Astrocyte (in vitro differentiated cells and primary cell): ENCODE measurements at regions not wholly inside any gene's neighbourhood (a gene's known extent, or its start where the extent isn't known, plus 50 kb on each side); places are given as distances from the start of the nearest gene placed in this dataset.

ENCODE experiments used
- DNase-seq: peaks from one replicate; pipeline ENCODE4 v3.0.0-alpha.2; 2010; ENCODE audit warnings: low read depth
- FAIRE-seq: peaks from 2 replicates; lab custom pipeline; 2011; peaks lifted over from hg19 to GRCh38; lab: Jason Lieb, UNC
- H2AFZ ChIP-seq: 2 replicates; pipeline ENCODE4 v1.6.0; 2012; ENCODE audit warnings: low read depth, low read length, inconsistent platforms
- H3K27ac ChIP-seq: 2 replicates; pipeline ENCODE4 v1.5.1; 2011; ENCODE audit warnings: low read depth, low read length, inconsistent platforms
- H3K27me3 ChIP-seq: 2 replicates; pipeline ENCODE4 v1.6.0; 2011; ENCODE audit warnings: low read length, inconsistent platforms; ENCODE audit not compliant: insufficient read depth
- H3K36me3 ChIP-seq: 2 replicates; pipeline ENCODE4 v1.5.1; 2011; ENCODE audit warnings: low read length, inconsistent platforms; ENCODE audit not compliant: insufficient read depth
- H3K4me1 ChIP-seq: 2 replicates; pipeline ENCODE4 v1.5.1; 2011; ENCODE audit warnings: low read length, inconsistent platforms; ENCODE audit not compliant: insufficient read depth
- H3K4me2 ChIP-seq: 2 replicates; pipeline ENCODE4 v1.6.0; 2012; ENCODE audit warnings: low read length, inconsistent platforms
- H3K4me3 ChIP-seq: 2 replicates; pipeline ENCODE4 v1.5.1; 2011; ENCODE audit warnings: low read depth, mild to moderate bottlenecking, low read length, inconsistent platforms; ENCODE audit not compliant: insufficient read depth
- H3K79me2 ChIP-seq: 2 replicates; pipeline ENCODE4 v1.6.0; 2012; ENCODE audit warnings: mild to moderate bottlenecking, low read length, inconsistent platforms; ENCODE audit not compliant: insufficient read depth
- H3K9ac ChIP-seq: 2 replicates; pipeline ENCODE4 v1.6.0; 2012; ENCODE audit warnings: mild to moderate bottlenecking, low read length, inconsistent platforms
- H3K9me3 ChIP-seq: 2 replicates; pipeline ENCODE4 v1.5.1; 2012; ENCODE audit warnings: low read depth, mild to moderate bottlenecking, low read length, inconsistent platforms; ENCODE audit not compliant: insufficient read depth
- H4K20me1 ChIP-seq: 2 replicates; pipeline ENCODE4 v1.6.0; 2012; ENCODE audit warnings: low read length, inconsistent platforms; ENCODE audit not compliant: insufficient read depth
- H3K27ac Mint-ChIP-seq: one replicate; pipeline ENCODE4 v1.8.0; 2021; ENCODE audit warnings: mild to moderate bottlenecking, mixed read lengths; ENCODE audit not compliant: unreplicated experiment
- H3K27me3 Mint-ChIP-seq: one replicate; pipeline ENCODE4 v1.8.0; 2021; ENCODE audit warnings: low read depth, mixed read lengths; ENCODE audit not compliant: unreplicated experiment
- H3K36me3 Mint-ChIP-seq: one replicate; pipeline ENCODE4 v1.8.0; 2021; ENCODE audit warnings: low read depth, mixed read lengths; ENCODE audit not compliant: unreplicated experiment
- H3K4me1 Mint-ChIP-seq: one replicate; pipeline ENCODE4 v1.8.0; 2021; ENCODE audit warnings: low read depth, mixed read lengths; ENCODE audit not compliant: unreplicated experiment
- H3K4me3 Mint-ChIP-seq: one replicate; pipeline ENCODE4 v1.8.0; 2021; ENCODE audit warnings: mild to moderate bottlenecking, moderate library complexity, mixed read lengths; ENCODE audit not compliant: unreplicated experiment
- H3K9me3 Mint-ChIP-seq: one replicate; pipeline ENCODE4 v1.8.0; 2021; ENCODE audit warnings: mild to moderate bottlenecking, mixed read lengths; ENCODE audit not compliant: unreplicated experiment
- CTCF ChIP-seq: IDR thresholded peaks from 2 replicates; pipeline ENCODE4 v1.5.1; 2011; ENCODE audit warnings: low read depth, mild to moderate bottlenecking, inconsistent platforms, low read length, moderate library complexity; ENCODE audit not compliant: insufficient read depth
- EZH2 ChIP-seq: IDR thresholded peaks from 2 replicates; pipeline ENCODE4 v1.6.1; 2012; ENCODE audit warnings: mild to moderate bottlenecking, low read length, inconsistent platforms; ENCODE audit not compliant: insufficient read depth

- H3K9me3 Mint-ChIP-seq = no peaks in the 10 kb centered on the region
- H4K20me1 ChIP-seq = no peaks in the 10 kb centered on the region
- DNase-seq = no peak
- no peaks in the 10 kb centered on the region for H3K27me3 Mint-ChIP-seq
- H3K27me3 ChIP-seq = no peaks in the 10 kb centered on the region
- H3K4me1 Mint-ChIP-seq = no peaks in the 10 kb centered on the region
- no peaks in the 10 kb centered on the region for H3K36me3 ChIP-seq
- H3K4me1 ChIP-seq = no peaks in the 10 kb centered on the region
- no peak overlapping the region for H3K4me2 ChIP-seq
- no peak overlapping the region for H3K9ac ChIP-seq
- TF ChIP-seq EZH2 = no peak
- TF ChIP-seq CTCF = no peak
- H3K4me3 Mint-ChIP-seq = no peak overlapping the region
- H3K27ac Mint-ChIP-seq = no peak overlapping the region
- H3K4me3 ChIP-seq = no peak overlapping the region
- no peak overlapping the region for H3K27ac ChIP-seq
- FAIRE-seq = no peak
- H3K36me3 Mint-ChIP-seq = no peaks in the 10 kb centered on the region
- H3K9me3 ChIP-seq = no peaks in the 10 kb centered on the region
- no peak overlapping the region for H2AFZ ChIP-seq
- H3K79me2 ChIP-seq = no peaks in the 10 kb centered on the region
Measured at GRCh38 chr5:152061095-152061494, 136.4 kb upstream of the GLRA1 start.

DNA sequence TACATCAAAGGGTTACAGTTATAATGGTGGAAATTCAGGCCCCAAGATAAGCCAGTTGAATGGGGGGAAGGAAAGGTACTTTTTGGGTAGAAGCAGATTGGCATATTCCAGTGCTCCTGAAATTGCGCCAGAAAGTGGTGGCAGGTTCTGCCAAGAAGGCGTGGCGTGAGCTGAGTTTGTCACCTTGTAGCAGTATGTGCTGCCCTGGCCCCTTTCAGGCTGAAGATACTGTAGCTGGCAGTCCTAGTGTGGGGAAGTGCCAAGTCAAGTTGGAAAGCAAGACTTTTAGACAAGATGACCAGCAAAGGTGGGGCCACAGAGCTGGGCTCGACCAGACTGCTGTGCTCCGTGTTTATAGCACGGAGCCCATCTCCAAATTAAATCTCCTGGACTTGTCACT lies 133.6 kb upstream of the GLRA1 start:
- Mint-ChIP-seq H3K9me3 (peaks cover 3% of the 10 kb centered on the region), H3K36me3 (no peaks in the 10 kb centered on the region), H3K4me3 (no peak overlapping the region), H3K4me1 (no peaks in the 10 kb centered on the region), H3K27ac (no peak overlapping the region), H3K27me3 (no peaks in the 10 kb centered on the region)
- H3K27ac ChIP-seq = no peak overlapping the region
- no peak overlapping the region for H3K4me3 ChIP-seq
- H2AFZ ChIP-seq = no peak overlapping the region
- H3K27me3 ChIP-seq = no peaks in the 10 kb centered on the region
- no peak for TF ChIP-seq CTCF
- no peak for TF ChIP-seq EZH2
- H3K9me3 ChIP-seq = no peaks in the 10 kb centered on the region
- no peak overlapping the region for H3K4me2 ChIP-seq
- no peak overlapping the region for H3K9ac ChIP-seq
- FAIRE-seq (no peak), DNase-seq (no peak)
- H3K4me1 ChIP-seq = no peaks in the 10 kb centered on the region
- H3K36me3 ChIP-seq = no peaks in the 10 kb centered on the region
- no peaks in the 10 kb centered on the region for H4K20me1 ChIP-seq
- H3K79me2 ChIP-seq = no peaks in the 10 kb centered on the region

DNA sequence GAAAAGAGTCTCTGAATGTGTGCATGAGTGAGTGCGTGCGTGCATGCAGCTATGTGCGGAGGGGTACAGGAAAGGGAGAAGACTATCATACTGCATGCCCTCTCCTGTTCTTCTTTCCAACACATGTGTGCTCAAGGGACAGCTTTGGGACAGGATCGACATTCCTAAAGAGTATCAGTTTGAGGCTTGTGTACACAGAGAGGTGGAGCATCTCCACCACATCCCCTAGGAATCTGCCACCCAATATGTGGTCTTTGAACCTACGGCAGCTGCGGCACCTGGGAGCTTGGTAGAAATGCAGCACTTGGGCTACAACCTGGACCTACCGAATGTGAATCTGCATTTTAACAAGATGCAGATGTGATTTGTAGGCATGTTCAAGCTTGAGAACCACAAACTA lies 132.3 kb upstream of the GLRA1 start:
- Histone ChIP-seq H3K9me3 (no peaks in the 10 kb centered on the region), H3K27ac (no peak overlapping the region), H3K9ac (no peak overlapping the region), H3K79me2 (no peaks in the 10 kb centered on the region), H3K4me1 (no peaks in the 10 kb centered on the region), H3K4me2 (no peak overlapping the region), H3K4me3 (no peak overlapping the region), H2AFZ (no peak overlapping the region), H3K36me3 (no peaks in the 10 kb centered on the region), H3K27me3 (no peaks in the 10 kb centered on the region), H4K20me1 (no peaks in the 10 kb centered on the region)
- Mint-ChIP-seq H3K27me3 (no peaks in the 10 kb centered on the region), H3K36me3 (no peaks in the 10 kb centered on the region), H3K4me3 (no peak overlapping the region), H3K27ac (no peak overlapping the region), H3K9me3 (peaks cover 3% of the 10 kb centered on the region), H3K4me1 (no peaks in the 10 kb centered on the region)
- no peak for DNase-seq
- no peak for TF ChIP-seq EZH2
- no peak for TF ChIP-seq CTCF
- no peak for FAIRE-seq
